ENCODE measurements at regions not wholly inside any gene's neighbourhood (a gene's known extent, or its start where the extent isn't known, plus 50 kb on each side); places are given as distances from the start of the nearest gene placed in this dataset.
"Not testable (repeated sequence)": the region's sequence is repeated elsewhere in the genome, so short reads cannot be mapped to it uniquely, and the experiment has no call there.

DNA sequence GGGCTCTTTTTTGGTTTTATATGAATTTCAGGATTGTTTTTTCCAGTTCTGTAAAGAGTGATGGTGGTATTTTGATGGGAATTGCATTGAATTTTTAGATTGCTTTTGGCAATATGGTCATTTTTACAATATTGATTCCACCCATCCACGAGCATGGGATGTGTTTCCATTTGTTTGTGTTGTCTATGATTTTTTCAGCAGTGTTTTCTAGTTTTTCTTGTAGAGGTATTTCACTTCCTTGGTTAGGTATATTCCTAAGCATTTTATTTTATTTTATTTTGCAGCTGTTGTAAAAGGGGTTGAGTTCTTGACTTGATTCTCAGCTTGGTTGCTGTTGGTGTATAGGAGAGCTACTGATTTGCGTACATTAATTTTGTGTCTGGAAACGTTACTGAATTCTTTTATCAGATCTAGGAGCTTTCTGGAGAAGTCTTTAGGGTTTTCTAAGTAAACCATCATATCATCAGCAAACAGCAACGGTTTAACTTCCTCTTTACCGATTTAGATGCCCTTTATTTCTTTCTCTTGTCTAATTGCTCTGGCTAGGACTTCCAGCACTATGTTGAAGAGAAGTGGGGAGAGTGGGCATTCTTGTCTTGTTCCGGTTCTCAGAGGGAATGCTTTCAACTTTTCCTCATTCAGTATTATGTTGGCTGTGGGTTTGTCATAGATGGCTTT, 69.4 kb upstream of the GNG12 start:
- not testable (repeated sequence) for DNase-seq

DNA sequence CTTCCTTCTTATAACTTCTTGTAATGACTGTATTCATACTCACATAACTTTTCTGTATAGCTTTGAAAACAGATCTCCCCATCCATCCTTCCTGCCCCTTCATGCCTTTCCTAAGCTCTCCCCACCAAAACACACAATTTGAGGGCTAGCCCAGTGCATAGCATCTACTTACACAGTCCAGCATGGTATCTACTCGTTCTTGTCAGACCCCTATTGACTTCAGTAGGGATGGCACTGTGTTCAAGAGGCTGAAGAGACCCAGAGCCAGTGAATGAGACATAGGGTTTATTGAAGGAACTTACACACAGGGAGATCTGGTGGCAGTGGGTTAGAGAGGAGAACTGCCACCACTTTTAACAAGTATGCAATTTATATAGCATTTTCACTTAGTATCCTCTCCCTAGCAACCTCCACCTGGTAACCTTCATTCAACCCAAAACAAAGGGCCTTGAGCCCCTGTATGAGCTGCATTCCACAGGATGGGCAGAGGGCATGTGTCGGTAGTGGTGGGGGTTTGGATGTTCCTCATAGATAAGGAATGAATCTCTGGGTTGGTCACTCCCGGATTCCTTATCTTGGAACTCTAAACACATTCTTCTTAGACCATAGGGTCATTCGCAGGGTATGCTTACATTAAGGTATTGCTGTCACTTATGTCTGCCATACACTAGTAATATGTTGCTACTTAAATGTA, 64.9 kb upstream of the GNG12 start:
- no peak for DNase-seq

DNA sequence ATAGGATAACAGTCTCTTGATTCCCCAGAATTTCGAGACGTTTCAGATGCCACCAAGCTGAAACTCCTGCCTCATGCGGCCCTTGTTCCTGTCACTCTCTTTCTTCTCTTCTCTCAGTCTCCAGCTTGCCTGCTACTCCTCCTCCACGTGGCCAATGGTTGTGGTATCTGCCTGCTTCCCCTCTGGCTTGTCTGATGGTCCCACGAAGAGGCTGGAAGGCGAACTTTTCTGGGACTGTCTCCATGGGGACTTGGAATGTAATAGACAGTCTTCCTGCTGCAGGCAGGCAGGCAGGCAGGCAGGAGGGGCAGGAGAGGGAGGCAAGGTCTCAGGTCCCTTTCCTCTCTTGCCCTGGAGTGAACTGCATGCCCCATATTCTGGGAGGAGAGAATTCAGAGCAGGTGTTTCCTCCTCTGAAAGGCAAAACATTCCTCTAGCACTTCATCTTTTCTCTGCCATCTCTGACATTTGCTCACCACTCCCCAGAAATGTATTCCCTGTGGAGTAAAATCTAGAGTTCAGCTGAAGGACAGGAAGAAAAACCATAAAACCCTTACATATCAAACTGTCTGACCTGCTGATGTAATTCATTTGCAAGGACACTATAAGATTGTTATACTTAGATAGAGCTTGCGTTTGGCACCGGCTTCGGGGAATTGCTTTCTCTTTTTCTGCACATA, 64.1 kb upstream of the GNG12 start:
- no peak for DNase-seq

DNA sequence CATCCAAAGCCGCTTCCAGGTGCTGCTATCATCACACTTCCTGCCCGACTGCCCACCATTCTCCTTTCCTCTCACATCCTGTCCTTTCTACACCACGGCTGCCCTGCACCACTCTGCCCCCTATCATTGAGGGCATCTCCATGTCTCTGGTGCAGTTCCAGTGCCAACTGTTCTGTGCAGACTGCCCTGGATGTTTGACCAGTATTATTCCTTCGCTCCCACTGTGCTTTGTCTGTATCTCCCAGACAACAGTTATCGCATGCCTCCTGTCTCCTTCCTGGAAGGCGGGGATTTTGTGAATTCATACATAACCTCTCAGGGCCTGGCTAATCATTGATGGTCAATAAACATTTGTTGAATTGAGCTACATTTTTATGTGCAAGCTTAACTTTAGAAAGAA, 63.6 kb upstream of the GNG12 start:
- no peak for DNase-seq

DNA sequence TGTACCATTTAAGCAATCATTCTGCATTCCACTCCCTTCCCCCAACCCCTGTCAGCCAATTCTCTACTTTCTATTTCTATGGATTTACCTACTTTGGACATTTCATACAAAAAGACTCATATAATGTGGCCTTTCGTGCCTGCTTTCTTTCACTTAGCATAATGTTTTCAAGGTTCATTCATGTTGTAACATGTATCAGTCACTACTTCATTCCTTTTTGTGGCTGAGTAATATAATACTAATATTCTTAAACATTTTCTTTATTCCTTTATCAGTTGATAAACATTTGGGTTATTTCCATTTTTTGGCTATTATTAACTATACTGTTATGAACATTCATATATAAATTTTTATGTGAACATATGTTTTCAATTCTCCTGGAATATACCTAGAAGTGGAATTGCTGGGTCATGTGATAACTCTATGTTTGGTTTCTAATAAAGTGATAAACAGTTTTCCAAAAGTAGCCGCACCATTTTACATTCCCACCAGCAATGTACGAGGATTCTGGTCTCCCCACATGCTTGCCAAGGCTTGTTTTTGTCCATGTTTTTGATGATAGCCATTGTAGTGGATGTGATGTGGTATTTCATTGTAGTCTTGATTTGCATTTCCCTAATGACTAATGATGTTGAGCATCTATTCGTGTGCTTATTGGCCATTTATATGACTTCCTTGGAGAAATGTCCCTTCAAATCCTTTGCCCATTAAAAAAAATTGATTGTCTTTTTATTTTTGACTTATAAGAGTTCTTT, 61.9 kb upstream of the GNG12 start:
- DNase-seq: no peak

DNA sequence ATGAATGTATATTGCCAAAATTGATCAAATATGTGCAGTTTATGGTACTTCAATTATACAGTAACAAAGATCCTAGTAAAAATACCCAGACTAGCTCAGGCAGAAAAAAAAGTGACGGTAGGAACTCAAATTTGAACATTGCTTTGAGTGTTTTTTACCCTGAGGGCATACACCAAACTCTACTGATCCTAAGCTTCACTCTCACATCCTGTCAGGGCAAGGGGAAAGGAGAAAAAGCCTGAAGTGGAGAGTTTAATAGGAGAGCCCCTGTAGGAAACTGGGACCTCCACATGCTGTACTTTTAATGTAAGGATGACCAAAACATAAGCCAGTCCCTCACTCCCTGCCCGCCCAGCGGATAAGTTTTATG, 59.8 kb upstream of the GNG12 start:
- DNase-seq: no peak

DNA sequence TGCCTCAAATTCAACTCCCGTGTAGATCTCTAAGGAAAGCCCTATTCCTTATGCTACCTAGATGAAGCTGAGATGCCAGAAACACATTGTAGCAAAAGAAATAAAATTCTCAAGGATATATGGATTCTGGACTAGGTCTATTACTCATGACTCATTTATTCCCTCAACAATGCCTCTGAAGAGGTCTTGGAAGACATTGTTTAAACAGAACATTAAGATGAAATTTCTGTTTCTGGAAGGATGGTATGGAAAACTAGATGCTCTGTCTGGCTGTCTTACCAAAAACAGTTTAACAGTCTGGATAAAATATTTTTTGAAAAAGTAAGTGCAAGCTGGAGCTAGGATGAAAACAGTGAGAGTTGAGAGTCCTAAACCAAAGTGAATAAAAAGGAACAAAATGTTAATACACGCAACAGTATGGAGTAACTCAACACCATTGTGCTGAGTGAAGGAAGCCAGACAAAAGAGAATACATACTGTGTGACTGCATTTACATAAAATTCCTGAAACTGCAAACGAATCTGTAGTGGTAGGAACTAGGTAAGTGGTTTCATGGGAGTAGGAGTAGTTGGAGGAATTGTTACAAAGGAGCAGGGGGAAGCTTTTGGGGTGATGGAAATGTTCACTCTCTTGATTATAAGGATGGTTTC, 59.3 kb upstream of the GNG12 start:
- no peak for DNase-seq

DNA sequence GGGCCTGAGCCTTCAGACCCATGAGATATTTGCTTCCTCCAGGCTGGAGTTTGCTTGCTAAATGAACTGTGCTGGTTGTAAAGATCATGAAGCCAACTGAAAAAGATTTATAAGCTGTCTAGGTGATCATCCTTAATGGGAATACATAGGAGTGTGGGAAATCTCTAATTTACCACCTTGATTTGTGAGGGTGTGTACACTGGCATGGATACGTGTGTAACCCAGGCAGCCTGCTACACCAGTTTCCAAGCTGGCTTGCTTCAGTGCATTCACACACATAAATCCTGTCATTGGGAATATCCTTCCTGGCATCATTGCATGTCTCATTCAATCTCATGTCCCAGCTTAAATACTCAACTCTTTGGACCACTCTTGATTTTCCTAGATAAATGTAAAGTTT, 57.6 kb upstream of the GNG12 start:
- DNase-seq: no peak

DNA sequence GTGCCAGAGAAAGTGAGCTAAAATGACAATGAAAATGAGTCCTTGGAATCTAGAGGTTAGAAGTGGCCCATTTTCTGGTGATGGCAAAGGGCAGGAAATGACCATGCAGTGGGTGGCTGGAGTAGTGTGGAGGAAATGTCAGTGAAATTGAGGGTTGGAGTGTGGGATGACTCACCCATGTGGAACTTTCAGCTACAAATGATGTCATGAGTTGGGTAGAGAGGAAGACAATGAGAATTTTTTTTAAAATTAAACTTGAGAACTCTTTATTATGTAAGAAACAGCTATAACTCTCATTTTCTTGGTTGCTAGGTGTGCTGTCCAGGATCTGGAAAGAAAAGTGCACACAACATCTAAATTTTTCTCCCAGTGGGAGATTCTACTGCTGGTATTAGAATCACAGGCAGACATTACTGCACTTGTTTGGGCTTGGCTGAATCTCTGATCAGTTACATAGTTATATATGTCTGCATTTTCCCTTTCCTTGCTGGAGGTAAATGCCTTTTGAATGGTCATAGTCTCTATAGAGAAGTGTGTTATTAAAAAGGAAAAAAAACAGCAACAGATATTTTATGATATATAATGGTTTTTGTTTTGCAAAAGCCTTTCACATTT, 56.8 kb upstream of the GNG12 start:
- peak; percentile 62 to 74 for DNase-seq

DNA sequence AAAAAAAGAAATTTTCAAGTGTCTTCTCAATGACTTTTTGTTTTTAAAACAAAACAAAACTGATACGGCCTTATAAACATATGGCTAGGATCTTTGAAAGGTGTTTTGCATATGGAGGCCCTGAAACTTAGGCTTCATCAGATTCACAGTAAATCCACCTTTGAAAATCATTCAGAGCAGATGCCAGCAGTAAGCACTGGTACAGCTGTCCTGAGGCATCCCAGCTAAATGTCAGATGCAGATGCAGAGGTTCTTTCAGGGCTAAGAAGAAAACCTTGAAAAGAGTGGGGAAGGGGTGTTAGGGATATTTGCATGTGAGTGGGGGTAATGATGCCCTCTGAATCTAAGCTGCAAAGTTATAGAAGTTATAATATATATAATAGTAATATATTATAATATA, 56.2 kb upstream of the GNG12 start:
- no peak for DNase-seq

DNA sequence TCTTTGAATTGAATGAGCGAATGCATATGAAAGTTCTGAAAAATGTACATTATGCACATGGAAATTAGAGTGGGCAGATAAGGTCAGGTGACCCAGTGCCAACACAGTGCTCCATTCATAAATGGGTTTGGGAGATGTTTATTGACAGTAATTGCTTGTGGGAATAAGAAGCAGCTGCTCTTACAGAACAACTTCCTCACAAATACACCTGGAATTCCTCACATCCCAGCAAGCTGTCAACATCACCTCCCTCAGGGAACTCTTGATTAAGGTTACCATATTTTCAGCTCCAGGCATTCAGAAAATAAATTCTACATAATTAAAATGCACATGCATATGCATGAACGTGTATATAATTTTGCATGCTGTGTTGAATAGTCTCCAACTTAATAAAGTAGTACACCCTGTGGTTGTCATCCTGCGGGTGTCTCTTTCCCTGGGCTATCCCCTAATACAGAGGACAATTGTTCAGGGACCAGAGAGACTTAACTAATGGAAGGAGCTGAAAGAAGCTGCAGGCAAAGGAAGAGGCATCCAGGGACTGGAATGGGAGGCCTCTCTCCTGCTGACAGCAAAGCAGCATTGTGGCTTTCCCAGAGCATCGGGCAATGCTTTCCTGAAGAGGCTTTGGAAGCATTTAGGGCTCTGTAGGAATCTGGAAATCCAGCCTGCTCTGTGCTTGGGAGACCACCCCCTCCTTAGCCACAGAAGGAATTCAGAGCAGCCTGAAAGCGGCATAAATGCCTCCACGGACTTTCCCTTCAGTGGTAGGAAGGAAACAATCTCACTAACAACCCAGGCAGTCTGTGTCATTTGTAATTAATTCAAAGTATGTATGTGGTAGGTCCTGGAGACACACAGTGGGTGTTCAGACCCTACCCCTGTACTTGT, 55.2 kb upstream of the GNG12 start:
- no peak for DNase-seq

DNA sequence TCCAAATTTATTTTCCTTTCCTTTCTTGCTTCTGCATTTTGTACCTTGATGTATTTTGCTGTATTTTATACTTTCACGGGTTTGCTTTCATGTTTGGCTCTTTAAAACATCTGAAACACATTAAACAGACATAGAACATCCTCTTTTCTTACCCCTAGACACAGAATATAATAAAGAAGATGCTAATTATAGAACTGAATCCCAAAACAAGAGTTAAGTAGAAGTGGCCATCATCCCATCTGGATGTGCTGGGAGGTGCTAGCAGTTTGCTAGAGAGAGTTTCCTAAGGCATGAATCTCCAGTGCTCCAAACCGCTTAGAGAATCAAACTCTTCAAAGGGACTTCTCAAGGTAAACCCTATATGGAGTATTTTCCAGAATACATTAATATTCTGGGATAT, 53.9 kb upstream of the GNG12 start:
- no peak for DNase-seq

DNA sequence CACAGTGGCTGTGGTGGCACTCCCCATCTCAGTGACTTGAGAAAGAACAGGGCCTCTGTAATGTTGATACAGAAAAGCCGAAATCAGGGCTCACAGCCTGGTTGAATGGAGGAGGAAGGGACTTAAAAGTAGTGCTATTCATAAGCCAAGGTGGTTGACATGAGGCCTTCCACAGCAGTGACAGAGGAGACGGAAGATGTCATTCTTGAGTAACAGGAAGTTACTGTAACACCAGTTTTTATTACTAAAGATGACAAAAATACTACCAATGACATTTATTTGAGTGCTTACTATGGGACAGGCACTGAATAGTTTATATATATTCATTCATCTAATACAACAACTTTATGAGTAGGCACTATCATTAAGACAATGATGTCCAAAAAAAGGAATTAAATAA, 52.8 kb upstream of the GNG12 start:
- peak; percentile 32 to 44 for DNase-seq

DNA sequence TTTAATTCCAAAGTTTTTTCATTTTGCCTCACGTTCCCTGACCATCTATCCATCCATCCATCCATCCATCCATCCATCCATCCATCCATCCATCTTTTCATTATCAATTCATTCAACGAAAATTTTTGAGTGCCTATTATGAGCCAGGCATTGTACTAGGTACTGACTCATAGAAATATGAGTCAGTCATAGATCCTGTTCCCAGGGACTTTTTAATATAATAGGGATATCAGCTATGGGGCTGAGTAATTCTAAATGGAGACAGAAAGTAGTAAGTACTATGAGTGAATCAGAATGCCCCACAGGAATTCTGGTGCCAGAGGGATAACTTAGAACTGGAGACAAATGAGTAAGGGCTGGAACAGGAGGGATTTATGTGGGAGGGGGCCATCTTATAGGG, 49.8 kb upstream of the GNG12 start:
- DNase-seq: no peak
